SK-N-SH (cell line): ENCODE measurements at regions not wholly inside any gene's neighbourhood (a gene's known extent, or its start where the extent isn't known, plus 50 kb on each side); places are given as distances from the start of the nearest gene placed in this dataset.

Experiments
- FOXJ3 ChIP-seq: sonication (generic); formaldehyde crosslinking; IDR thresholded peaks from 2 replicates; pipeline ENCODE4 v1.5.1; 2020; ENCODE audit warnings: mild to moderate bottlenecking, missing genetic modification reagents
- TAF1 ChIP-seq: IDR thresholded peaks from 2 replicates; pipeline ENCODE4 v1.6.1; 2012; ENCODE audit warnings: low read depth, mild to moderate bottlenecking, low read length, moderate library complexity, borderline replicate concordance
- USF2 ChIP-seq: fragments of 150-350 bp; IDR thresholded peaks from 2 replicates; pipeline ENCODE4 v1.6.1; 2017; ENCODE audit warnings: antibody characterized with exemption, low read length, low read depth, borderline replicate concordance

GRCh38 chr3:66856533-66856932 is 141.6 kb upstream of the KBTBD8 start:
- TF ChIP-seq USF2, result no peak
- no peak for TF ChIP-seq FOXJ3 (CRISPR knock-in tag)
- TF ChIP-seq TAF1, result no peak
